ENCODE measurements at regions not wholly inside any gene's neighbourhood (a gene's known extent, or its start where the extent isn't known, plus 50 kb on each side); places are given as distances from the start of the nearest gene placed in this dataset.

DNA sequence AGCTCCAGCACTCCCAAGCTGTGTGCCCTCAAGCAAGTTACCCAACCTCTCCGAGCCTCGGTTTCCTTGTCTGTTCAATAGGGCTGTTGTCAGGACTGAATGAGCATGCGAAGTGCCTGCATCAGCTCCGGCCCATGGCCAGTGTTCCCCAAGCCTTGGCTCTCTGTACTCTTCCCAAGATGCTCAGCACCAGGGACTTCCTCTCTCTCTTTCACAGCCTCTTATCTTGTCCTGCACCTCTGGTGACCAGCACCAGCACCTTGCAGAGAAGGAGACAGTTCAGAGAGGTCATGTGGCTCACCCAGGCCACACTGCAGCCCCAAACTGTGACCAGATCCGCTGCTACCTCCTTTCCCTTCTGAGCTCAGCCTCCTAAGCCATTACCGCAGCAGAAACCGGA lies 120.3 kb upstream of the ANO1 start:
- ChIA-PET CTCF (interaction anchor here (0.8 to 2.7 kb wide), 8 partner anchors 10 to 69 kb away, joined by 3 to 7 read pairs (median 4); no protein-coding TSS in a partner anchor), POLR2A (no interaction called here)
- 89% methylated on average over 7 of the region's 7 CpGs for WGBS (ENCODE audit: missing lambda C conversion rate)
- H3K4me3 ChIP-seq, result no peak overlapping the region
- ATAC-seq (no peak), FAIRE-seq (no peak), DNase-seq (ENCODE audit: low read depth in 1 of 2, low spot score in 1 of 2) (no peak)
- H3K4me1 ChIP-seq, result peaks cover 20% of the 10 kb centered on the region
- no peak overlapping the region for H3K27ac ChIP-seq
- peaks cover 18% of the 10 kb centered on the region; the same call in 2 of the 3 replicates for H3K9me3 ChIP-seq
- TF ChIP-seq HOXA7 (CRISPR knock-in tag; IDR thresholded peaks at IDR 0.05) (no peak), FOXS1 (CRISPR knock-in tag; IDR thresholded peaks at IDR 0.05) (no peak)
- no peak overlapping the region for H3K4me2 ChIP-seq

DNA sequence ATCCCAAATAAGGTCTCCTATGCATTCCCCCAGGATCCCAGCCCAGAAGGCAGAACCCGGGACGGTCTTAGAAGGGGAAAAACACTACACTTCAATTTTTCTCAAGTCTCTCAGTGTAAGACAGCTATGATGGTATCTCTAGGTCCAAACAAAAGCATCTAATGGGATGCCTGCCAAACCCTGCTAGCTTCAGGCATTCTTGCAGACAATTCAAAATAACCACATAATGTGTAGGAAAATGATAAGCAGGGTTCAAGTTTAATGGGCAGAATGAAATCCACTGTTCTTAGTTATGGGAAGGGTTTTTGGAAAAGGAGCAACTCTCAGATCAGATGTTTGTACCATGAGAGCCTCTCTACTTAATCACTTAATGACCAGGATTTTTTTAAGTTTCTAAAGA lies 119.8 kb upstream of the ANO1 start:
- no peak overlapping the region for H3K4me3 ChIP-seq
- POLR2A ChIA-PET, result no interaction called here
- H3K9me3 ChIP-seq, result peaks cover 18% of the 10 kb centered on the region; the same call in 2 of the 3 replicates
- no peak overlapping the region for H3K27ac ChIP-seq
- 87% methylated on average over 2 of the region's 2 CpGs for WGBS (ENCODE audit: missing lambda C conversion rate)
- peaks cover 20% of the 10 kb centered on the region for H3K4me1 ChIP-seq
- CTCF ChIA-PET, result interaction anchor here (0.8 to 3.4 kb wide), 8 partner anchors 10 to 237 kb away, joined by 3 to 11 read pairs (median 4); no protein-coding TSS in a partner anchor
- DNase-seq (ENCODE audit: low read depth in 1 of 2, low spot score in 1 of 2), result no peak
- FAIRE-seq, result no peak
- no peak for ATAC-seq
- no peak overlapping the region for H3K4me2 ChIP-seq
- no peak for TF ChIP-seq MYC (IDR thresholded peaks at IDR 0.05; ENCODE audit: borderline replicate concordance, low read length)
- no peak for TF ChIP-seq PHF8 (IDR thresholded peaks at IDR 0.05; ENCODE audit: borderline replicate concordance, low read depth)
- TF ChIP-seq, protein P1, sequence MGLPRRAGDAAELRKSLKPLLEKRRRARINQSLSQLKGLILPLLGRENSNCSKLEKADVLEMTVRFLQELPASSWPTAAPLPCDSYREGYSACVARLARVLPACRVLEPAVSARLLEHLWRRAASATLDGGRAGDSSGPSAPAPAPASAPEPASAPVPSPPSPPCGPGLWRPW (IDR thresholded peaks at IDR 0.05), result no peak
- no peak for TF ChIP-seq SREBF2 (IDR thresholded peaks at IDR 0.05)
- no peak for TF ChIP-seq CEBPB (IDR thresholded peaks at IDR 0.05)

DNA sequence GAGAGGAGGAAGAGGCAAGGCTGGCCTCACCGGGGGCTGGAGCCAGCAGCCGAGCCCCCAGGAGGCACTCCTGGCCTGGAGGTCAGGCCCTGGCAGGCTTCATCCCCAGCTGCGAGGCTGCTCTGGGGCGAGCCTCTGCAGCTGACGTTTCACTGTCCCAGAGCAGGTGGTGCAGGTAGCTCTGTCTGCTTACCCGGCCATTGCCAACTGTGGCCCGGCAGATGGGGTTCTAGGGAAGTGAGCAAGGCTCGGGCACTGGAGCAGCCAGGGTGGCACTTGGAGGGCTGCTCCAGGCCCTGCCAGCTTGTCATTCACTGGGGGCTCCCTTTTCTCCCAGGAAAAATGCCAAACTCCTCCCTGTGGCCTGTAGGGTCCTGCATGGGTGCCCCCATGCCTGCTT lies 118.7 kb upstream of the ANO1 start:
- CTCF ChIA-PET, result interaction anchor here (0.6 to 4.5 kb wide), 8 partner anchors 9 to 283 kb away, joined by 3 to 18 read pairs (median 5); no protein-coding TSS in a partner anchor
- TF ChIP-seq KDM5A (IDR thresholded peaks at IDR 0.05) (no peak), HOXB5 (CRISPR knock-in tag; IDR thresholded peaks at IDR 0.05) (no peak), RCOR1 (IDR thresholded peaks at IDR 0.05; ENCODE audit: low read depth, low read length) (no peak), RFX5 (IDR thresholded peaks at IDR 0.05) (no peak), JUN (IDR thresholded peaks at IDR 0.05) (no peak), ZSCAN20 (CRISPR knock-in tag; IDR thresholded peaks at IDR 0.05) (no peak), MYC (IDR thresholded peaks at IDR 0.05; ENCODE audit: borderline replicate concordance, low read length) (no peak), POLR2AphosphoS2 (conservative IDR thresholded peaks at IDR 0.05; ENCODE audit: low read length) (no peak), HOXB13 (CRISPR knock-in tag; IDR thresholded peaks at IDR 0.05; ENCODE audit: low read depth) (no peak), SREBF2 (IDR thresholded peaks at IDR 0.05) (no peak), NR3C1 (IDR thresholded peaks at IDR 0.05) (no peak), ZFP36 (IDR thresholded peaks at IDR 0.05; ENCODE audit: borderline replicate concordance, partially characterized antibody) (no peak)
- TF ChIP-seq, protein P2, sequence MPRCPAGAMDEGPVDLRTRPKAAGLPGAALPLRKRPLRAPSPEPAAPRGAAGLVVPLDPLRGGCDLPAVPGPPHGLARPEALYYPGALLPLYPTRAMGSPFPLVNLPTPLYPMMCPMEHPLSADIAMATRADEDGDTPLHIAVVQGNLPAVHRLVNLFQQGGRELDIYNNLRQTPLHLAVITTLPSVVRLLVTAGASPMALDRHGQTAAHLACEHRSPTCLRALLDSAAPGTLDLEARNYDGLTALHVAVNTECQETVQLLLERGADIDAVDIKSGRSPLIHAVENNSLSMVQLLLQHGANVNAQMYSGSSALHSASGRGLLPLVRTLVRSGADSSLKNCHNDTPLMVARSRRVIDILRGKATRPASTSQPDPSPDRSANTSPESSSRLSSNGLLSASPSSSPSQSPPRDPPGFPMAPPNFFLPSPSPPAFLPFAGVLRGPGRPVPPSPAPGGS (IDR thresholded peaks at IDR 0.05), result no peak
- TF ChIP-seq, protein P3, sequence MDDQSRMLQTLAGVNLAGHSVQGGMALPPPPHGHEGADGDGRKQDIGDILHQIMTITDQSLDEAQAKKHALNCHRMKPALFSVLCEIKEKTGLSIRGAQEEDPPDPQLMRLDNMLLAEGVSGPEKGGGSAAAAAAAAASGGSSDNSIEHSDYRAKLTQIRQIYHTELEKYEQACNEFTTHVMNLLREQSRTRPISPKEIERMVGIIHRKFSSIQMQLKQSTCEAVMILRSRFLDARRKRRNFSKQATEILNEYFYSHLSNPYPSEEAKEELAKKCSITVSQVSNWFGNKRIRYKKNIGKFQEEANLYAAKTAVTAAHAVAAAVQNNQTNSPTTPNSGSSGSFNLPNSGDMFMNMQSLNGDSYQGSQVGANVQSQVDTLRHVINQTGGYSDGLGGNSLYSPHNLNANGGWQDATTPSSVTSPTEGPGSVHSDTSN (IDR thresholded peaks at IDR 0.05), result no peak
- TF ChIP-seq, protein P4, sequence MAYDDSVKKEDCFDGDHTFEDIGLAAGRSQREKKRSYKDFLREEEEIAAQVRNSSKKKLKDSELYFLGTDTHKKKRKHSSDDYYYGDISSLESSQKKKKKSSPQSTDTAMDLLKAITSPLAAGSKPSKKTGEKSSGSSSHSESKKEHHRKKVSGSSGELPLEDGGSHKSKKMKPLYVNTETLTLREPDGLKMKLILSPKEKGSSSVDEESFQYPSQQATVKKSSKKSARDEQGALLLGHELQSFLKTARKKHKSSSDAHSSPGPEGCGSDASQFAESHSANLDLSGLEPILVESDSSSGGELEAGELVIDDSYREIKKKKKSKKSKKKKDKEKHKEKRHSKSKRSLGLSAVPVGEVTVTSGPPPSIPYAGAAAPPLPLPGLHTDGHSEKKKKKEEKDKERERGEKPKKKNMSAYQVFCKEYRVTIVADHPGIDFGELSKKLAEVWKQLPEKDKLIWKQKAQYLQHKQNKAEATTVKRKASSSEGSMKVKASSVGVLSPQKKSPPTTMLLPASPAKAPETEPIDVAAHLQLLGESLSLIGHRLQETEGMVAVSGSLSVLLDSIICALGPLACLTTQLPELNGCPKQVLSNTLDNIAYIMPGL (CRISPR knock-in tag; IDR thresholded peaks at IDR 0.05; ENCODE audit: borderline replicate concordance), result no peak
- TF ChIP-seq, protein P5, sequence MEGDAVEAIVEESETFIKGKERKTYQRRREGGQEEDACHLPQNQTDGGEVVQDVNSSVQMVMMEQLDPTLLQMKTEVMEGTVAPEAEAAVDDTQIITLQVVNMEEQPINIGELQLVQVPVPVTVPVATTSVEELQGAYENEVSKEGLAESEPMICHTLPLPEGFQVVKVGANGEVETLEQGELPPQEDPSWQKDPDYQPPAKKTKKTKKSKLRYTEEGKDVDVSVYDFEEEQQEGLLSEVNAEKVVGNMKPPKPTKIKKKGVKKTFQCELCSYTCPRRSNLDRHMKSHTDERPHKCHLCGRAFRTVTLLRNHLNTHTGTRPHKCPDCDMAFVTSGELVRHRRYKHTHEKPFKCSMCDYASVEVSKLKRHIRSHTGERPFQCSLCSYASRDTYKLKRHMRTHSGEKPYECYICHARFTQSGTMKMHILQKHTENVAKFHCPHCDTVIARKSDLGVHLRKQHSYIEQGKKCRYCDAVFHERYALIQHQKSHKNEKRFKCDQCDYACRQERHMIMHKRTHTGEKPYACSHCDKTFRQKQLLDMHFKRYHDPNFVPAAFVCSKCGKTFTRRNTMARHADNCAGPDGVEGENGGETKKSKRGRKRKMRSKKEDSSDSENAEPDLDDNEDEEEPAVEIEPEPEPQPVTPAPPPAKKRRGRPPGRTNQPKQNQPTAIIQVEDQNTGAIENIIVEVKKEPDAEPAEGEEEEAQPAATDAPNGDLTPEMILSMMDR (IDR thresholded peaks at IDR 0.05), result no peak
- TF ChIP-seq, protein P6, sequence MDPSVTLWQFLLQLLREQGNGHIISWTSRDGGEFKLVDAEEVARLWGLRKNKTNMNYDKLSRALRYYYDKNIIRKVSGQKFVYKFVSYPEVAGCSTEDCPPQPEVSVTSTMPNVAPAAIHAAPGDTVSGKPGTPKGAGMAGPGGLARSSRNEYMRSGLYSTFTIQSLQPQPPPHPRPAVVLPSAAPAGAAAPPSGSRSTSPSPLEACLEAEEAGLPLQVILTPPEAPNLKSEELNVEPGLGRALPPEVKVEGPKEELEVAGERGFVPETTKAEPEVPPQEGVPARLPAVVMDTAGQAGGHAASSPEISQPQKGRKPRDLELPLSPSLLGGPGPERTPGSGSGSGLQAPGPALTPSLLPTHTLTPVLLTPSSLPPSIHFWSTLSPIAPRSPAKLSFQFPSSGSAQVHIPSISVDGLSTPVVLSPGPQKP (IDR thresholded peaks at IDR 0.05; ENCODE audit: low read depth, low read length), result no peak

More for the DNA sequence above, 118.7 kb upstream of the ANO1 start:
- FAIRE-seq, result no peak
- 94% methylated on average over 5 of the region's 8 CpGs for WGBS (ENCODE audit: missing lambda C conversion rate)
- no peak for DNase-seq (ENCODE audit: low read depth in 1 of 2, low spot score in 1 of 2)
- Histone ChIP-seq H3K27ac (no peak overlapping the region), H3K9me3 (peaks cover 18% of the 10 kb centered on the region; the same call in 2 of the 3 replicates), H3K4me1 (peaks cover 26% of the 10 kb centered on the region), H3K4me2 (no peak overlapping the region), H3K4me3 (no peak overlapping the region)
- POLR2A ChIA-PET, result no interaction called here
- ATAC-seq, result no peak

Data from A549 (cell line).